A549 (cell line): ENCODE measurements at regions not wholly inside any gene's neighbourhood (a gene's known extent, or its start where the extent isn't known, plus 50 kb on each side); places are given as distances from the start of the nearest gene placed in this dataset.

Experiments used
- ATAC-seq, 2 experiments: fragments of 200-7000 bp in 1 of 2; fragments of >200 bp in 1 of 2; cut with Nextera tagmentation in 1 of 2; cut with Tn5 transposase in 1 of 2; 3 replicates each; pipeline versions ENCODE4 v1.8.0 to v1.9.1; 2018 to 2020; ENCODE audit warnings: mild to moderate bottlenecking in 1 of 2, moderate library complexity in 1 of 2
- CTCF ChIA-PET: fragments of 300-600 bp; sonication (Branson Sonifier 250); formaldehyde crosslinking; extraction: SDS; loops from one replicate; lab custom pipeline; 2021; ENCODE audit warnings: antibody characterized with exemption, inconsistent platforms; lab: Yijun Ruan, JAX
- POLR2A ChIA-PET: fragments of 350-600 bp; formaldehyde crosslinking; extraction: SDS; loops from one replicate; lab custom pipeline; 2021; ENCODE audit warnings: antibody characterized with exemption, inconsistent platforms; lab: Yijun Ruan, JAX
- DNase-seq, 2 experiments: peaks; one replicate each; pipeline versions ENCODE4 v3.0.0 to v3.0.0-alpha.2; 2011 to 2016; ENCODE audit warnings: low read depth in 1 of 2, low spot score in 1 of 2
- FAIRE-seq: peaks from 2 replicates; lab custom pipeline; 2011; peaks lifted over from hg19 to GRCh38; lab: Jason Lieb, UNC
- H3K27ac ChIP-seq, 2 experiments: fragments of >200 bp; sonication (Bioruptor Twin); formaldehyde crosslinking; 3 replicates each; pipeline ENCODE4 v1.5.1; 2016 to 2017
- H3K4me1 ChIP-seq: fragments of >200 bp; sonication (Bioruptor Twin); formaldehyde crosslinking; 3 replicates; pipeline ENCODE4 v1.6.1; 2016
- H3K4me2 ChIP-seq: fragments of >200 bp; sonication (Bioruptor Twin); formaldehyde crosslinking; 3 replicates; pipeline ENCODE4 v1.6.1; 2016
- H3K4me3 ChIP-seq: fragments of >200 bp; sonication (Bioruptor Twin); formaldehyde crosslinking; 3 replicates; pipeline ENCODE4 v1.5.1; 2016
- H3K9me3 ChIP-seq: fragments of >200 bp; sonication (Bioruptor Twin); formaldehyde crosslinking; 3 replicates; pipeline ENCODE4 v1.6.1; 2016
- BCL3 ChIP-seq: fragments of >200 bp; sonication (Bioruptor Twin); formaldehyde crosslinking; IDR thresholded peaks from 3 replicates; pipeline ENCODE4 v1.6.1; 2016
- EHF ChIP-seq: fragments of 250-450 bp; sonication (Bioruptor Pico); IDR thresholded peaks from 2 replicates; pipeline ENCODE4 v1.5.0; 2020; ENCODE audit warnings: mild to moderate bottlenecking
- EP300 ChIP-seq, 2 experiments: fragments of >200 bp; sonication (Bioruptor Twin); formaldehyde crosslinking; IDR thresholded peaks; 2 replicates in 1 of 2; 3 replicates in 1 of 2; pipeline ENCODE4 v1.6.1; 2016 to 2017
- FOXS1 ChIP-seq: fragments of 250-450 bp; sonication (Bioruptor Pico); IDR thresholded peaks from 2 replicates; pipeline ENCODE4 v1.5.0; 2020; ENCODE audit warnings: mild to moderate bottlenecking, moderate library complexity
- HOXB13 ChIP-seq: fragments of 250-450 bp; sonication (Bioruptor Pico); IDR thresholded peaks from 2 replicates; pipeline ENCODE4 v1.5.0; 2020; ENCODE audit warnings: low read depth, mild to moderate bottlenecking, moderate library complexity
- HOXB5 ChIP-seq: fragments of 250-450 bp; sonication (Bioruptor Pico); IDR thresholded peaks from 2 replicates; pipeline ENCODE4 v1.5.0; 2020; ENCODE audit warnings: mild to moderate bottlenecking, moderate library complexity
- KDM1A ChIP-seq: fragments of 200-600 bp; sonication (generic); IDR thresholded peaks from 2 replicates; pipeline ENCODE4 v1.6.1; 2016; ENCODE audit warnings: low read depth, mild to moderate bottlenecking
- MAFK ChIP-seq: fragments of 450-650 bp; IDR thresholded peaks from 2 replicates; pipeline ENCODE4 v1.6.1; 2014; ENCODE audit not compliant: partially characterized antibody
- MAX ChIP-seq: IDR thresholded peaks from 2 replicates; pipeline ENCODE4 v1.6.1; 2012
- MYC ChIP-seq: IDR thresholded peaks from 2 replicates; pipeline ENCODE4 v1.6.1; 2012; ENCODE audit warnings: mild to moderate bottlenecking, inconsistent platforms, low read length, improper control_type of control experiment, borderline replicate concordance
- NFE2L2 ChIP-seq: fragments of 150-350 bp; conservative IDR thresholded peaks from 2 replicates; pipeline ENCODE4 v1.6.1; 2014; ENCODE audit warnings: low read length
- NPAS2 ChIP-seq: fragments of 250-450 bp; sonication (Bioruptor Pico); IDR thresholded peaks from 2 replicates; pipeline ENCODE4 v1.8.0; 2022; ENCODE audit warnings: mild to moderate bottlenecking, moderate library complexity, borderline replicate concordance
- PHF8 ChIP-seq: fragments of 200-600 bp; sonication (generic); IDR thresholded peaks from 2 replicates; pipeline ENCODE4 v1.6.1; 2016; ENCODE audit warnings: low read depth, mild to moderate bottlenecking, antibody characterized with exemption, moderate library complexity, borderline replicate concordance
- POLR2A ChIP-seq: IDR thresholded peaks from 2 replicates; pipeline ENCODE4 v1.6.1; 2012; ENCODE audit warnings: mild to moderate bottlenecking, low read length
- POLR2AphosphoS2 ChIP-seq: conservative IDR thresholded peaks from 2 replicates; pipeline ENCODE4 v1.6.1; 2012; ENCODE audit warnings: low read length, improper control_type of control experiment, inconsistent platforms
- RCOR1 ChIP-seq: fragments of 150-350 bp; IDR thresholded peaks from 2 replicates; pipeline ENCODE4 v1.6.1; 2014; ENCODE audit warnings: antibody characterized with exemption, low read length, low read depth
- RNF2 ChIP-seq: fragments of 200-600 bp; sonication (generic); IDR thresholded peaks from 2 replicates; pipeline ENCODE4 v1.6.1; 2016; ENCODE audit warnings: low read depth, mild to moderate bottlenecking, antibody characterized with exemption, moderate library complexity, borderline replicate concordance
- SMC3 ChIP-seq: fragments of >200 bp; sonication (Bioruptor Twin); formaldehyde crosslinking; IDR thresholded peaks from 3 replicates; pipeline ENCODE4 v1.6.1; 2018; ENCODE audit warnings: inconsistent platforms
- SREBF2 ChIP-seq: fragments of 450-650 bp; IDR thresholded peaks from 2 replicates; pipeline ENCODE4 v1.6.1; 2014; ENCODE audit warnings: mild to moderate bottlenecking, moderate library complexity
- ZSCAN20 ChIP-seq: fragments of 250-450 bp; sonication (Bioruptor Pico); IDR thresholded peaks from 2 replicates; pipeline ENCODE4 v1.8.0; 2022; ENCODE audit warnings: mild to moderate bottlenecking, moderate library complexity
- WGBS: methylation state at CpG from one replicate; pipeline ENCODE4 v1.1.6; 2017; ENCODE audit errors: missing lambda C conversion rate; 5-methylcytosine and 5-hydroxymethylcytosine counted together
- TF ChIP-seq, protein P1 (sequence below): IDR thresholded peaks from 2 replicates; pipeline ENCODE4 v1.6.1; 2012
- TF ChIP-seq, protein P2 (sequence below): fragments of 450-650 bp; IDR thresholded peaks from 2 replicates; pipeline ENCODE4 v1.6.1; 2014; ENCODE audit warnings: antibody characterized with exemption

- WGBS, result 50% methylated on average over 7 of the region's 7 CpGs
- FAIRE-seq (no peak), DNase-seq (no peak), ATAC-seq (no peak)
- Histone ChIP-seq H3K4me1 (no peaks in the 10 kb centered on the region), H3K4me3 (no peak overlapping the region), H3K9me3 (no peaks in the 10 kb centered on the region), H3K27ac (no peak overlapping the region), H3K4me2 (no peak overlapping the region)
- TF ChIP-seq EP300 (IDR thresholded peaks at IDR 0.05) (no peak), MAFK (peak; percentile 83)
- ChIA-PET CTCF (interaction anchor here (0.6 kb wide), 1 partner anchor 1898 kb away, joined by 3 read pairs; no protein-coding TSS in a partner anchor), POLR2A (no interaction called here)
These were observed 488.8 kb upstream of the DPPA4 start for GRCh38 chr3:109825971-109826810.

- H3K4me3 ChIP-seq, result no peak overlapping the region
- H3K4me2 ChIP-seq, result no peak overlapping the region
- WGBS, result 72% methylated on average over 9 of the region's 9 CpGs
- TF ChIP-seq HOXB5 (CRISPR knock-in tag) (no peak), HOXB13 (no peak), MYC (no peak), PHF8 (no peak), ZSCAN20 (CRISPR knock-in tag) (no peak)
- TF ChIP-seq, protein P1, sequence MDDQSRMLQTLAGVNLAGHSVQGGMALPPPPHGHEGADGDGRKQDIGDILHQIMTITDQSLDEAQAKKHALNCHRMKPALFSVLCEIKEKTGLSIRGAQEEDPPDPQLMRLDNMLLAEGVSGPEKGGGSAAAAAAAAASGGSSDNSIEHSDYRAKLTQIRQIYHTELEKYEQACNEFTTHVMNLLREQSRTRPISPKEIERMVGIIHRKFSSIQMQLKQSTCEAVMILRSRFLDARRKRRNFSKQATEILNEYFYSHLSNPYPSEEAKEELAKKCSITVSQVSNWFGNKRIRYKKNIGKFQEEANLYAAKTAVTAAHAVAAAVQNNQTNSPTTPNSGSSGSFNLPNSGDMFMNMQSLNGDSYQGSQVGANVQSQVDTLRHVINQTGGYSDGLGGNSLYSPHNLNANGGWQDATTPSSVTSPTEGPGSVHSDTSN, result no peak
- TF ChIP-seq, all 56 proteins: peak for 0
- H3K9me3 ChIP-seq, result no peaks in the 10 kb centered on the region
- ATAC-seq (no peak), DNase-seq (no peak), FAIRE-seq (no peak)
- POLR2A ChIA-PET, result no interaction called here
- no peak overlapping the region for H3K27ac ChIP-seq
- CTCF ChIA-PET, result no interaction called here
- no peaks in the 10 kb centered on the region for H3K4me1 ChIP-seq
These were observed 494.1 kb upstream of the DPPA4 start for GRCh38 chr3:109831403-109831802.

- DNase-seq, result no peak
- Histone ChIP-seq H3K27ac (no peak overlapping the region), H3K4me3 (no peak overlapping the region), H3K9me3 (no peaks in the 10 kb centered on the region), H3K4me2 (no peak overlapping the region), H3K4me1 (no peaks in the 10 kb centered on the region)
- WGBS, result 59% methylated on average over 1 of the region's 1 CpG
- no peak for ATAC-seq
- ChIA-PET CTCF (interaction anchor here (1.0 kb wide), 1 partner anchor 9 kb away, joined by 3 read pairs; no protein-coding TSS in a partner anchor), POLR2A (no interaction called here)
- no peak for FAIRE-seq
- no peak for TF ChIP-seq FOXS1
- TF ChIP-seq EP300 (IDR thresholded peaks at IDR 0.05), result no peak
These were observed 498.6 kb upstream of the DPPA4 start for GRCh38 chr3:109835958-109836357.

DNA sequence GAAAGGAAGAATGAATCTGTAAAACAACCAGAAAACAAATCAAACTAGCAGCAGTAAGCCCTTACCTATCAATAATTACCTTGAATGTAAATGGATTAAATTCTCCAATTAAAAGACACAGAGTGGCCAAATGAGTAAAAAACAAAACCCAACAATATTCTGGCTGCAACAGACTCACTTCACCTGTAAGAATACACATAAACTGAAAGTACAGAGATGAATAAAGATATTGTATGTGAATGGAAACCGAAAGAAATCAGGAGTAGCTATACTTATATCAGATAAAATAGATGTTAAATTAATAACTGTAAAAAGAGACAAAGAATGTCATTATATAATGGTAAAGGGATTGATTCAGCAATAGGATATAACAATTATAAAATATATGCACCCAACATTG lies 514.5 kb upstream of the DPPA4 start:
- FAIRE-seq, result no peak
- no peak for ATAC-seq

More for the DNA sequence above, 514.5 kb upstream of the DPPA4 start:
- H3K4me2 ChIP-seq, result no peak overlapping the region
- WGBS, result 61% methylated on average over 1 of the region's 1 CpG
- ChIA-PET POLR2A (no interaction called here), CTCF (no interaction called here)
- H3K4me3 ChIP-seq, result no peak overlapping the region
- DNase-seq, result no peak
- H3K27ac ChIP-seq, result no peak overlapping the region
- H3K4me1 ChIP-seq, result no peaks in the 10 kb centered on the region
- TF ChIP-seq EHF, result no peak
- TF ChIP-seq SREBF2, result no peak
- no peak for TF ChIP-seq RCOR1
- TF ChIP-seq NFE2L2, result no peak
- TF ChIP-seq POLR2A, result no peak
- no peak for TF ChIP-seq PHF8
- no peak for TF ChIP-seq MYC
- TF ChIP-seq BCL3, result no peak
- TF ChIP-seq, protein P2, sequence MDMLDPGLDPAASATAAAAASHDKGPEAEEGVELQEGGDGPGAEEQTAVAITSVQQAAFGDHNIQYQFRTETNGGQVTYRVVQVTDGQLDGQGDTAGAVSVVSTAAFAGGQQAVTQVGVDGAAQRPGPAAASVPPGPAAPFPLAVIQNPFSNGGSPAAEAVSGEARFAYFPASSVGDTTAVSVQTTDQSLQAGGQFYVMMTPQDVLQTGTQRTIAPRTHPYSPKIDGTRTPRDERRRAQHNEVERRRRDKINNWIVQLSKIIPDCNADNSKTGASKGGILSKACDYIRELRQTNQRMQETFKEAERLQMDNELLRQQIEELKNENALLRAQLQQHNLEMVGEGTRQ, result no peak
- no peak for TF ChIP-seq SMC3
- no peak for TF ChIP-seq NPAS2 (CRISPR knock-in tag)
- TF ChIP-seq MAX, result no peak
- TF ChIP-seq EP300 (IDR thresholded peaks at IDR 0.05), result no peak
- no peak for TF ChIP-seq KDM1A
- no peak for TF ChIP-seq RNF2
- no peak for TF ChIP-seq POLR2AphosphoS2
- H3K9me3 ChIP-seq, result peaks cover 26% of the 10 kb centered on the region; the same call in 1 of the 3 replicates
